ENCODE measurements at regions not wholly inside any gene's neighbourhood (a gene's known extent, or its start where the extent isn't known, plus 50 kb on each side); places are given as distances from the start of the nearest gene placed in this dataset.
"Not testable (repeated sequence)": the region's sequence is repeated elsewhere in the genome, so short reads cannot be mapped to it uniquely, and the experiment has no call there.

DNA sequence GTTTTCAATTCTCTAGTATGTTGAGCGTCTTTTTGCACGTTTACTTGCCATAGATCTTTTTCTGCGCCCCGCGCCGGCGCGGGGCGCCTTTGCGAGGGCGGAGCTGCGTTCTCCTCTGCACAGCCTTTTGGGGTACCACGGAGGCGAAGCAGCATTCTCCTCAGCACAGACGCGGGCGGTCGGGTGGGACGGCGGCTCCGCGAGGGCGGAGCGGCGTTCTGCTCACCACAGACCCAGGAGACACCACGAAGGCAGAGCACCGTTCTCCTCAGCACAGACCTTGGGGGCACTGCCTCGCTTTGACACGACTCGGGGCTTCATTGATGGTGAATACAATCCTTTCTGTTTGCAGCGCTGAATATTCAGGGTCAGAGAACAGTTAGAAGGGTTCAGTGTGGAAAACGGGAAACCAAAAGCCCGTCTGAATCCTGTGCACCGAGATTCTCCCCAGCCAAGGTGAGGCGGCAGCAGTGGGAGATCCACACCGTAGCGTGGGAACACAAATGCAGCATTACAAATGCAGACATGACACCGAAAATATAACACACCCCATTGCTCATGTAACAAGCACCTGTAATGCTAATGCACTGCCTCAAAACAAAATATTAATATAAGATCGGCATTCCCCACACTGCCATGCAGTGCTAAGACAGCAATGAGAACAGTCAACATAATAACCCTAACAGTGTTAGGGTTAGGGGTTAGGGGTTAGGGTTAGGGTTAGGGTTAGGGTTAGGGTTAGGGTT, 190.7 kb upstream of the VIPR2 start:
- DNase-seq = not testable (repeated sequence)

DNA sequence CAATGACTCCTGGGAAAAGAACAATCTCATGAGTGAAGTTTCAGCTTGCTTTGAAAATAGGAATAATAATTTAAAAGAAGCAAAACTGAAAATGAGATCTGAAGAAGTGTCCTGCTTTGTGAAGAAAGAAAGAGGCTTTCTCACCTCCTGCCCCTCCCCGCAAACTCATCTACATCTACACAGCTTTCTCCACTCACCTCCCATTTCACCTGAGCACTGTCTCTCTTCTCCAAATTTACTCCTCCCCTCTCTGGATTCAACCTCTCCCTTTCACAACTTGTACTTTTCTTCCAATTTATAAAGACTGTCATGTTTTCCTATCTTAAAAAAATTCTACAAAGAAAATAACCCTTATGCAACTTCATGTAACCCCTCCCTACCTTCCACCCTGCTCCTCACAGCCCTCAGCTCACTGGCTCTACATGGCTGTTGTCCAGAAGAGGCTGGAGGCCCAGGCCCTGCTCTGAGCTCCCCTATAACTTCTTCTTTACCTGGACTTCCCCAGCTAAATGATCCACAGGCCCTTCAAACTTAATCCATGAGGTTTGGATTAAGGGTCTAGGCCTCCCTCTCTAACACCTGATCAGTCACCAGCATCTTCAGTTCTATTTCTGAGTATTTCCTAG, 188.3 kb upstream of the VIPR2 start:
- DNase-seq = not testable (repeated sequence)

DNA sequence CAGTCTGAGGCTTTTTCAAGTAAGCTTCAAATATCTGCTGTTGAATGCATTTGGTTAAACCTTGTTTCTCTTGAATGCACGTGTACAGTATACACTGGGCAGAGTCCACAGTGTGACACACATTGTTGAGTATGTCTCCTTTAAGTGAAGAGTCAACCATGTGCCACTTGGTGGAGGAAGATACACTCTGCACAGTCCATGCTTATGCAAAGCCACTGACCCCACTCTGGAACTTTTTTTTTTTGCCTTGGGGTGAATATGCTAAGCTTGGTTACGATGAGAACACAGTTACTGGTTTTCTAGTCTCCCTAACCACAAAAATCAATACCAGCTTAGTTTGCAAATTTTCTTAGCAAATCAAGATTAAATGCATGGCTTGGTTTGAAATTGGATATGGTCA, 186.8 kb upstream of the VIPR2 start:
- DNase-seq = no peak

DNA sequence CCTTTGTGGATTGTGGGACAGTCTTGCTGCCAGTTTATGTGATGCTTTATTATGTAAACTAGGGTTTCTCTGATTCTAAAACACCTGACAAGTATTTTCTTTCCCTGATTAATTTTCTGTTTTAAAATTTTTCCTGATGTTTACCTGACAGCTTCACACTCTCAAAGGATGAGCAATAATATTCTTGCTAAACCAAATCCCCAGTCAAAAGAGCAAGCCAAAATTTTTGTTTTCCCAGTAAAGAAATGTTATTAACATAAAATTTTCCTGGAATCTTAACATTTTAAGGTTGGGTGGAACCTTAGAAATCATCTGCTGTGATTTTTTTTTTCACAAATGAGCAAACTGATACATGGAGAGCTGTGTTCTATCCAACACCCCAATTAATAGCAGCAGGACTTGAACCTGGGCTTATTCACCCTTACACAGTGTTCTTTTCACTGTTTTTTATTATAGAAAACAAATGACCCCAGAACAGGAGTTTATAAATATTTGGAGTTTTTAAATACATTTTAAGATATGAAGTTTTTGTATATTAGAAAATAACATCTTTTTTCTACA, 185.2 kb upstream of the VIPR2 start:
- DNase-seq = no peak

DNA sequence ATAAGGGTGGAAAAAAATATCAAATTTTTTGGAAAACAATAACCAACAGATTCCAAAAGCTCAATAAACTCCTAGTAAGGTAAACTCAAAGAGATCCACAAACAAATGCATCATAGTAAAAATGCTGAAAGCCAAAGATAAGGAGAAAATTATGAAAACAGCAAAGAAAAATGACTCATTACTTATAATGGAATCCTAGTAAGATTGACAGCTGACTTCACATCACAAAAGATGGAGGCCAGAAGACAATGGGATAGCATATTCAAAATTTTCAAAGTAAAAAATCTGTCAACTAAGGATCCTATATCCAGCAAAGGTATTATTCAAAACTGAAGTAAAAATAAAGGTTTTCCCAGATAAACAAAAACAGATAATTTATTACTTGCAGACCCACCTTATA, 183.4 kb upstream of the VIPR2 start:
- no peak for DNase-seq

DNA sequence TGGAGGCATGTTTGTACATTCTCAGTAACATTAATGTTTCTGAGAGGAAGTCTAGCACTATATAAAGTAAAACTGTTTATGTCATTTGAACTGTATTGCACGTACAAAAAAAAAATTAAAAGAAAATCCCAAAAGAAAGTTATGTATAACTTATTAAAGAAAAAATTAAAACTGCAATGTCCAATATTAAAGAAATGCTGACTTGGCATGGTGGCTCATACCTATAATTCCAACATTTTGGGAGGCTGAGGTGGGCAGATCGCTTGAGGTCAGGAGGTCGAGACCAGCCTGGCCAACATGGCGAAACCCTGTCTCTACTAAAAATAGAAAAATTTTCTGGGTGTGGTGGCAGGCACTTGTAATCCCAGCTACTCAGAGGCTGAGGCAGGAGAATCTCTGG, 178.7 kb upstream of the VIPR2 start:
- no peak for DNase-seq

DNA sequence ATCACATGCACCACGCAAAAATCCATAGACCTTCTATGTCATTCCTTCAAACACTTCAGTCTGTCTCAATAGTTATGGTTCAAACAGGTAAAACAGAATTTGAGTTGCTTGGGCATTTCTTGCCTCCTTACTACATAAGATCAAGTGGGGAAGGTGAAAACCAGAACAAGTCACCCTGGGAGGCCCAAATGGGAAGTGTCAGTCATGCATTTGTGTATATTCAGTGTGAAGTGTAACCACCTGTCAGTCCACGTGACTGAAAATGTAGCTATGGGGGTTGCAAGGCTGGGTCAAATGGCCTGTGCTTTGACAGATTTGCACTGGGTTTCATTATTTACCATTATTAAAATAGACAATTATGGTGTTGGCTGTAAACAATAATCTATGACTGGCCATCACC, 176.6 kb upstream of the VIPR2 start:
- DNase-seq = no peak

DNA sequence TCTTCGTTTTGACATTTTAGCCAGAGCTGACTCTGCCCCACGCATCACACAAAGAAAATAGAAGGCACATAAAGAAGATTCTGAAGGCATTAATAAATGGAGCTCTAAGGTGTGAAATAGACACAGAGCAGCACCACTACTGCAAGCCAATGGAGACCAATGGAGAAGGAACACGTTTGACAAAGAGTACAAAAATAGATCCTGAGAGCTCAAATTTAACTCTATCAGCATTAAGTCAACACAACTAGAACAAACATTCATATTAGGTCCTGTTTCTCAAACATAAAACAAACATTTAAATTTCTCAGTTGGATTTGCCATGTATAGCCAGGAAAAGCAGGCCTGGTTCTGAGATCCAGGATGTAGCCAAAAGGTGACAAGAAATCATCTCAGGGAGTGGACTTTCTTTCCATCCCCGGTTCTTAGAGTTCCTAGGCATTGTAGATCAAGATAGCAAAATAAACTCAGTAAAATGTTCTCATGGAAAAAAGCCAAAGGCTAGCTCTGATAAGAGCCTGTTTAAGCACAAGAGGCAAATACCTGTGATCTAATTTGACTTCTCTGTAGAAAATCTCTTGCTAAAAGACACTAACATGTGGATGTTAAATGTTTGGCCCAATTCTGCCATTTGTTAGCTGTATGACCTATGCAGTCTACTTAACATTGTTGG, 174.2 kb upstream of the VIPR2 start:
- DNase-seq = no peak

DNA sequence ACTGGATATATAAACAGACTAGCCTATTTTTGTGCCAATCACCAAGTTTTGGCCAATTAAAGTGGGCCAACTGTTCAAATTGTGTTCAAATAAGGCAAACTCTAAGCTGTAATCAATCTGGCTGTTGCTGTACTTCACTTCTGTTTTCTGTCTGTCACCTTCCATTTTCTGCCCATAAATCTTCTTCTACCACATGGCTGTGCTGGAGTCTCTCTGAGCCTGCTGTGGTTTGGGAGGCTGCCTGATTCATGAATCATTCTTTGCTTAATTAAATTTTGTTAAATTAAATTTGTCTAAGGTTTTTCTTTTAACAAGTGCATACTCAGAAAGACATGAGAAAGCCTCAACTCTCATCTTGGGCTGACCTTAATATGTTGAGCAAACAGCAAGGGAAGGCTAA, 172.6 kb upstream of the VIPR2 start:
- DNase-seq = no peak

DNA sequence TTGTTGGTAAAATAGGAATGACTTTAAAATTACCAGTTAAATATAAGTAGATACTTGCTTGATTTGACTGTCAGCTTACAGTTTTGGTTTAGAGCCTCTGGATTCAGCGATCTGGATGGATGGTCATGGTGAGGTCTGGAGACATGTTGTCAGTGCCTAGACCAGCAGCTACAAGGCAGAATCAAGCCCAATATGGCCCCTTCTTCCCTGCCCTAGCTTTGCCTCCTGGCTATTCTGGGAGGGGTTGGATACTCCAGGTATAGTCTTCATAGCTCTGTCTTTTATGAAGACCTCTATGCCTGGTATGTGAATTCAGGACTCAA, 166.5 kb upstream of the VIPR2 start:
- DNase-seq = no peak

DNA sequence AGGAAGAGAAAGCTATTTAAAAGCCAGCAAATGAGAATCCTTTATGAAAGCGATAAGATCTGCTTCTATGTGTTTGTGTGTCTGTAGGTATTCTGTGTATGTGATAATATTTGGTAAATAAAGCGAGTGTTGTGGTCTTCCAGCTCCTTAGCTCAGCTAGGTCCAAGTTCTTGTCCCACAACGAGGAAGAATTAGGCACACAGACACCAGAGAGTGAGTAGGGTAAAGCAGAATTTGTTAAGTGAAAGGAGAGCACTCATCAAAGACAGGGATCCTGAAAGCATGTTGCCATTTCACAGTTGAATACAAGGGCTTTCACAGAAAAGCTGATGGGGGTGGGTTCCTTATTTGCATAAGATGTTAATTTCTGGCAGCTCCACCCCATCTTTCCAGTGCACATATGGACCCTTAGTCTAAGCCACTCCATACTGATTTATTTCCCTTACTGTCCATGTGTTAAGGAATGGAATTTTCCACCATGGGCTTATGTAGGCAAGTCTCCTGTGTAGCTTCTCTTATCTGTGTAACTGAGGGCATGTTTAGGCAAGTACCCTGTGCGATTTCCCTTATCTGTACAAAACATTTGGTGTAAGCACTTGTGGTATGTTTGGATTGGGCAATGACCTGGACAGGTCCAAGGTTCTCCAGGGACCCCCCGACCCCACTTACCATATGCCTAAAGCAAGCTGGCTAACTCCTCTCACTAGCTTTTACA, 165.9 kb upstream of the VIPR2 start:
- DNase-seq = no peak

DNA sequence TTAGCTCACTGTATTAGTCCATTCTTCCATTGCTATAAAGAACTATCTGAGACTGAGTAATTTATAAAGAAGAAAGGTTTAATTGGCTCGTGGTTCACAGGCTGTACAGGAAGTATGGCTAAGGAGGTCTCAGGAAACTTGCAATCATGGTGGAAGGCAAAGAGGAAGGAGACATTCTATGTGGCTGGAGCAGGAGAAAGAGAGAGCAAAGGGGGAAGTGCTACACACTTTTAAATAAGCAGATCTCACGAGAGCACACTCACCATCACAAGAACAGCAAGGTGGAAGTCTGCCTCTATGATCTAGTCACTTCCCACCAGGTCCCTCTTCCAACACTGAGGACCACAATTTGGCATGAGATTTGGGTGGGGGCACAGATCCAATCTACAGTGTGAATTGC, 164.5 kb upstream of the VIPR2 start:
- DNase-seq = not testable (repeated sequence)

DNA sequence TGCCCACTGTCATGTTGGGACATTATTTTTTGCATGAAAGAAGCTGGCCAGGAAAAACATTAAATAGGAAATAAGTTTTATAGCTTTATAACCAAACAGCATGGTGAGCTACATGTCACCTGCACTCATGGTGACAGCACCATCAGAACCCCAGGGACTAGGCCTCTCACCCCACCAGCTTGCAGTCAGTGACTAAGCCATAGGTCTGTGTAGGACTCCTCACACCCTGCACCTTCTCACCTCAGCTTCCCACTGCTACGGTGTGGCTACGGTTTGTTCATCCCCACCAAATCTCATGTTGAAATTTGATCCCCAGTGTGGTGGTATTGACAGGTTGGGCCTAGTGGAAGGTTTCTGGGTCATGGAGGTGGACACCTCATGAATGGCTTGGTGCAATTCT, 161.3 kb upstream of the VIPR2 start:
- DNase-seq = no peak

DNA sequence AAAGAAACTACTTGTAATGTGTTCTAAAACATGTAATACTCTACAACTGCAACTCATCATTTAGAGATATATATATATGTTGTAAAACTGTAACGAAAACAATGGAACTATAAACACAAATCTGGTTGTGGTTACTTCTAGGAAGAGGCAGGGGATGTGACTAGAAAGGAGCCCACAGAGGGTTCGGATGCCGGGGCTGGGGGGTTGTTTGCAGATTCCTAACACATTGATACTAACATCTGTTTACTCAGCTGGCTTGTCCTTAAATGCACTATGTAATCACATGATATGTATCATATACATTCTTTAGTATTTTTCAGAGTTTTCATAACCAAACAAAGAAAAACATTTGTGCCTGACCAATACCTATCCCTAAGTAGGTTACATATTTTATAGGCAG, 160.5 kb upstream of the VIPR2 start:
- DNase-seq = not testable (repeated sequence)

DNA sequence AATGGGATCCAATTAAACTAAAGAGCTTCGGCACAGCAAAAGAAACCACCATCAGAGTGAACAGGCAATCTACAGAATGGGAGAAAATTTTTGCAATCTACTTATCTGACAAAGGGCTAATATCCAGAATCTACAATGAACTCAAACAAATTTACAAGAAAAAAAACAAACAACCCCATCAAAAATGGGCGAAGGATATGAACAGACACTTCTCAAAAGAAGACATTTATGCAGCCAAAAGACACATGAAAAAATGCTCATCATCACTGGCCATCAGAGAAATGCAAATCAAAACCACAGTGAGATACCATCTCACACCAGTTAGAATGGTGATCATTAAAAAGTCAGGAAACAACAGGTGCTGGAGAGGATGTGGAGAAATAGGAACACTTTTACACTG, 158.8 kb upstream of the VIPR2 start:
- not testable (repeated sequence) for DNase-seq

DNA sequence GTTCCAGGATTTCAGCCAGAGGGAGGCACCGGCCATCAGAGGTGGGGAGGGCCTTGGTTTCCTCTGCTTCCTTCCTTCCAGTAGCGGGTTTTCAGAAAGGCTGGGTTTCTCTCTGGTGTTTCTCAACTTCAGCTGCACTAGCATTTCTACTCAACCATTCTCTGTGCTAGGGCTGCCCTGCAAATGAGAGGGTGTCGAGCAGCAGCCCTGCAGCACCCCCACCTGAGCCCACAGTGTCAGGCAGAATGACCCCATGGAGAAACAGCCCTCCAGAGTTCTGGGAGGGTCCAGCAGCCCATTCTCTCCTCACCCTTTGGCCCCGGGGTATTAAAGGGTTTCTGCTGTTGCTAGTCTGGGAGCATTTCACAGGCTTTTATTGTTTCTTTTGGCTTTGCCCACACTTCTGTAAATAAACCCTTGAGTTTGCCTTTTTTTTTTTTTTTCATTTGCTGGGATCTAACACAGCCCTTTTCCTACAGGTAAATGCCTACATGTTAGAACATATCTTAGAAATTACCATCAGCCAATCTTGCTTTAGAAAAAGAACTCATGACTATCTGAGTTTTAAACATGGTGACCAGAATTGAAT, 151.5 kb upstream of the VIPR2 start:
- no peak for DNase-seq

DNA sequence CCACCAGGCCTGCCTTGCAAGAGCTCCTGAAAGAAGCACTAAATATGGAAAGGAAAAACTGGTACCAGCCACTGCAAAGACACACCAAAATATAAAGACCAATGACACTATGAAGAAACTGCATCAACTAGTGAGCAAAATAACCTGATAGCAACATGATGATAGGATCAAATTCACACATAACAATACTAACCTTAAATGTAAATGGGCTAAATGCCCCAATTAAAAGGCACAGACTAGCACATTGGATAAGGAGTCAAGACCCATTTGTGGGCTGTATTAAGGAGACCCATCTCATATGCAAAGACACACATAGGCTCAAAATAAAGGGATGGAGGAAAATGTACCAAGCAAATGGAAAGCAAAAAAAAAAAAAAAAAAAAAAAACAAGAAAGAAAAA, 141.8 kb upstream of the VIPR2 start:
- DNase-seq = not testable (repeated sequence)

DNA sequence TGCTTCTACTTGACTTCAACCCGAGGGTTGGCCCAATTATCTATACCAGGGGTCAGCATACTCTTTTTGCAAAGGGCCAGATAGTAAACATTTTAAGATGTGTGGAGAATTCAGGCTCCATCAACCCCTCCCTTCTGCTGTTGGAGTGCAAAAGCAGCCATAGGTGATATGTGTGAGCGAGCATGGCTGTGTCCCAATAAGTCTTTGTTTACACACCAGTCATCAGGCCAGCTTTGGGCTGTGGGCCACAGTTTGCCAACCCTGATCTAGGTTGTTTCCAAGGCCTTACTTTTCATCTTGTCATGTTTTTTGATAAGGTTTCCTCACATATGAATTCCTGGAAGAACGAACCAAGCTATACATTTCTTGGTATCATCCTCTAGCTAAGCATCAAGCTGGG, 136.9 kb upstream of the VIPR2 start:
- DNase-seq = no peak

DNA sequence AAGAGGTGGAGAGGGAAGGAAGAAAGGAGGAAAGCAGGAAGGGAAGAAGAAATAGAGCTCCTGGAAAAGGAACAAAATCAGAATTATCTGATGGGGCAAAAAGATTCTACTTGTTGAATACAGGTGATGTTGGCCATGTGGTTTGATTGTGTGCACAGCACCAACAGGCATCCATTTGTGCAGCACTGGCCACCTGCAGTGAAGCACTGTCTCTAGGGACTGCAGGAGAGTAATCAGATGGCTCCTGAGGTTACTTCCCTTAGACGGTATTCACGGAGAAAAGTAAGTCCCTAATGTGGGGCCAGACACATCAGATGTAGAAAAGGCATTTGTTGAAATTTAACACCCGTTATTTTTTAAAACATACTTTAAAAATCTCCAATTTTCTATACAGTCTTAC, 135.3 kb upstream of the VIPR2 start:
- no peak for DNase-seq

DNA sequence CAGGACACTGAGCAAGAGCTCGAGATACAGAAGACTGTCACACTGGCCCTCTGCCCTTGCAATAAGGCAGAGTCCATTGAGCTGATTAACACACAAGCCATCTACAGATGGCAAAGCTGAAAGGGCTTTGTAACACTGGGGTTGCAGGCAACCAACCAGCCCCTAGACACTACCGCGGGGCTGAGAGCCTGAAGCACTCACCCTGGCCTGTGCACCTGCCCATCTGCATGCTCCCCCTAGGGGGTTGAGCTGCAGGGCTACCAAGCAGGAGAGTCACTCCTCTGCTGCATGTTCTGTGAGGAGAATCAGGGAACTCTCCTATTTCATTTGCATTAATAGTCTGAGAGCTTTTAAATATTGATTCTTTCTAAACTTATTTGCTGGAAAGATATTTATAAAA, 128.1 kb upstream of the VIPR2 start:
- DNase-seq = no peak

DNA sequence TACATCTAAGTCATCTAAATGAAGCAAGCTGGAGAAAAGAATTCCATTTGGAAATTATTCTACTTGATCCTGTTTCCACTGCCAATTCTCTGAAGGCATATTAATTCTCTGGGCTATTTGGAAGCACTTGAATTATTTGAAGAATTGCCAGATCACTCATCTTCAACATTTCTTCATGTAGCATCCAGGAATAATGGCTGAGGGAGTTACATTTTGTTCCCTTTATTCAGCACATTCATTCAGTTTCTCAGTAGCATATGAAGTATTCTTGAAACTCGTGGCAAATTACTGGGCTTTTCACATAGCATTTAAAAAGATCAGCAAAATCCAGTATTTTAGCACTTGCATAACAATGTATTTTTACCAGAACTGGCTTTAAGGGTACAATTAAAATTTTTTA, 127.1 kb upstream of the VIPR2 start:
- DNase-seq = no peak

DNA sequence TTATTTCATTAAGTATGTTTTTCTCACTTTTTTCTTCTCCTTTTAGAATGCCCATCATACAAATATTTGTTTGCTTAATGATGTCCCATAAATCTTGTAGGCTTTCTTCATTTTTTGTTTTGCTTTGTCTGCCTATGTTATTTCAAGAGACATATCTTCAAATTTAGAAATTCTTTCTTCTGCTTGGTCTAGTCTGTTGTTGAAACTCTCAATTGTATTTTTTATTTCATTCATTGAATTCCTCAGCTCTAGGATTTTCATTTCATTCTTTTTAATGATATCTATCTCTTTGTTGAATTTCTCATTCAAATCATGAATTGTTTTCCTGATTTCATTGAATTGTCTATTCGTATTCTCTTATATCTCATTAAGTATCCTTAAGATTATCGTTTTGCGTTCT, 125.1 kb upstream of the VIPR2 start:
- DNase-seq = no peak

DNA sequence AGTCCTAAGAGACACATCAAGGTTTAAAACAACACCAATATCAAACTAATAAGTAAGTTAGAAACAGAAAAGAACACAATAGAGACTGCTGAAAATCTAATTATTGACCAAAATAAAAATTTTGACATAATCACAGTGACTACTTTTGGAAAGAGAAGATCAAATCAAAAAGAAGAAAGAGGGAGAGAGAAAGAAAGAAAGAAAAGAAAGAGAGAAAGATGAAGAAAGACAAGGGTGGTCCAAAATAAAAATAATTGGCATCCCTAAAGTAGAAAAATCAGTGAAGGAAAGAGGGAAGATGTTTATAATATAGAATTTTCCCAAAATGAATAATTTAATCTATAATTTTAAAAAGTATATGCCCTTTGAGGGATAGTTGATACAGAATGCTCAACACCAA, 118.8 kb upstream of the VIPR2 start:
- DNase-seq = no peak

All from hippocampal formation (tissue), 2 donors.